ENCODE measurements at regions not wholly inside any gene's neighbourhood (a gene's known extent, or its start where the extent isn't known, plus 50 kb on each side); places are given as distances from the start of the nearest gene placed in this dataset.

DNA sequence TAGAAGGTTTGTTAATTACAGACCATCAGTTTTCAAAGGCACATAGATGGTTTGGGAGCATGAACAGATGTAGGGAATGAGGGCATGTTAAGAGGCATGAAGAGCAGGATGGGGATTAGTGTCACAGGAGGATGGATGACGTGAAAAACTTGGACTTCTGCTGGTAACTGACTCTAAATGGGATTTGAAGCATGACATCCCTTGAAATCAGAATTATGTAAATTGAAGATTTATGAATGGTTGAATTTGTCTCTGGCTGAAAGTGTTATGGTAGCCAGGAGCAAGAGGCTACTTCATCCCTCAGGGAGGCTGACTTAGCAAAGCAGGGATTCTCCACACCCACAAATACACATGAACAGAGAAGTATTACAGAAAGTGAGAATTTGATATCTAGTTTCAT is 454.6 kb downstream of the MAGEB5 start:
- TF ChIP-seq, protein P1, sequence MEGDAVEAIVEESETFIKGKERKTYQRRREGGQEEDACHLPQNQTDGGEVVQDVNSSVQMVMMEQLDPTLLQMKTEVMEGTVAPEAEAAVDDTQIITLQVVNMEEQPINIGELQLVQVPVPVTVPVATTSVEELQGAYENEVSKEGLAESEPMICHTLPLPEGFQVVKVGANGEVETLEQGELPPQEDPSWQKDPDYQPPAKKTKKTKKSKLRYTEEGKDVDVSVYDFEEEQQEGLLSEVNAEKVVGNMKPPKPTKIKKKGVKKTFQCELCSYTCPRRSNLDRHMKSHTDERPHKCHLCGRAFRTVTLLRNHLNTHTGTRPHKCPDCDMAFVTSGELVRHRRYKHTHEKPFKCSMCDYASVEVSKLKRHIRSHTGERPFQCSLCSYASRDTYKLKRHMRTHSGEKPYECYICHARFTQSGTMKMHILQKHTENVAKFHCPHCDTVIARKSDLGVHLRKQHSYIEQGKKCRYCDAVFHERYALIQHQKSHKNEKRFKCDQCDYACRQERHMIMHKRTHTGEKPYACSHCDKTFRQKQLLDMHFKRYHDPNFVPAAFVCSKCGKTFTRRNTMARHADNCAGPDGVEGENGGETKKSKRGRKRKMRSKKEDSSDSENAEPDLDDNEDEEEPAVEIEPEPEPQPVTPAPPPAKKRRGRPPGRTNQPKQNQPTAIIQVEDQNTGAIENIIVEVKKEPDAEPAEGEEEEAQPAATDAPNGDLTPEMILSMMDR (IDR thresholded peaks at IDR 0.05): no peak
- TF ChIP-seq POLR2A (IDR thresholded peaks at IDR 0.05): no peak
- no peak for TF ChIP-seq EP300 (IDR thresholded peaks at IDR 0.05)
